ENCODE measurements at regions not wholly inside any gene's neighbourhood (a gene's known extent, or its start where the extent isn't known, plus 50 kb on each side); places are given as distances from the start of the nearest gene placed in this dataset.
"Not testable (repeated sequence)": the region's sequence is repeated elsewhere in the genome, so short reads cannot be mapped to it uniquely, and the experiment has no call there.

DNA sequence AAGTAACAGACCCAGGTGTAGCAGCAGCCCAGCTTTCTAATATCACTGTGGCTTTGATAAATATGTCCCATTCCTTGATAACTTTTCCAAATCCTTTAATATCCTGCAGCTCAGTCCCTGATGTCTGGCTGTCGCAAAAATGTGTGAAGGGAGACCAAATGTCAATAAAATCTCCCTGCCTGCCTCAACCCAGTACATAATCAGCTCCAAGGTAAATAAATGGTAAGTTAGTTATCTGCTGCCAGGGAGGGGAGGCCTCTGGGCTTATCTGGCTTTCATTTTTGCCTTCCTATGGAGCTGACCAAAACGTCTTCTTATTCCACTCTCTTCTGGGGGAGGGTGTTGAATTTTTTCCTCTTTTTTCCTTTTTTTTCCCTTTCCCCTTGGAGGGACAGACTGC is 630.6 kb downstream of the MID1IP1 start:
- no peak for TF ChIP-seq CTCF (IDR thresholded peaks at IDR 0.05; ENCODE audit: low read depth, low read length)
- DNase-seq (ENCODE audit: low read depth, low spot score): no peak
- no peak overlapping the region for H3K4me3 ChIP-seq (ENCODE audit: low read depth, low read length)
- in situ Hi-C loops (cut with HindIII; ENCODE audit: low sequenced_read_pairs): no loop called here

GRCh38 chrX:39434671-39435070 is 633.4 kb downstream of the MID1IP1 start:
- DNase-seq (ENCODE audit: low read depth, low spot score): peak; percentile 3
- in situ Hi-C loops (cut with HindIII; ENCODE audit: low sequenced_read_pairs): not testable (repeated sequence)

DNA sequence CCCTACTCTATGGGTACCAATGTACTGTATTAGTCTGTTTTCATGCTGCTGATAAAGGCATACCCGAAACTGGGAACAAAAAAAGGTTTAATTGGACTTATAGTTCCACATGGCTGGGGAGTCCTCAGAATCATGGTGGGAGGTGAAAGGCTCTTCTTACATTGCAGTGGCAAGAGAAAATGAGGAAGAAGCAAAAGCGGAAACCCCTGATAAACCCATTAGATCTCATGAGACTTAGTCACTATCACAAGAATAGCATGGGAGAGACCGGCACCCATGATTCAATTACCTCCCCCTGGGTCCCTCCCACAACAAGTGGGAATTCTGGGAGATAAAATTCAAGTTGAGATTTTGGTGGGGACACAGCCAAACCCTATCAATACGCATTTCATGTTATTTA is 635.3 kb downstream of the MID1IP1 start:
- in situ Hi-C loops (cut with HindIII; ENCODE audit: low sequenced_read_pairs); DNase-seq (ENCODE audit: low read depth, low spot score); H3K4me3 ChIP-seq (ENCODE audit: low read depth, low read length): not testable (repeated sequence)

More at GRCh38 chrX:39434671-39435070, 633.4 kb downstream of the MID1IP1 start:
- not testable (repeated sequence) for H3K4me3 ChIP-seq (ENCODE audit: low read depth, low read length)

DNA sequence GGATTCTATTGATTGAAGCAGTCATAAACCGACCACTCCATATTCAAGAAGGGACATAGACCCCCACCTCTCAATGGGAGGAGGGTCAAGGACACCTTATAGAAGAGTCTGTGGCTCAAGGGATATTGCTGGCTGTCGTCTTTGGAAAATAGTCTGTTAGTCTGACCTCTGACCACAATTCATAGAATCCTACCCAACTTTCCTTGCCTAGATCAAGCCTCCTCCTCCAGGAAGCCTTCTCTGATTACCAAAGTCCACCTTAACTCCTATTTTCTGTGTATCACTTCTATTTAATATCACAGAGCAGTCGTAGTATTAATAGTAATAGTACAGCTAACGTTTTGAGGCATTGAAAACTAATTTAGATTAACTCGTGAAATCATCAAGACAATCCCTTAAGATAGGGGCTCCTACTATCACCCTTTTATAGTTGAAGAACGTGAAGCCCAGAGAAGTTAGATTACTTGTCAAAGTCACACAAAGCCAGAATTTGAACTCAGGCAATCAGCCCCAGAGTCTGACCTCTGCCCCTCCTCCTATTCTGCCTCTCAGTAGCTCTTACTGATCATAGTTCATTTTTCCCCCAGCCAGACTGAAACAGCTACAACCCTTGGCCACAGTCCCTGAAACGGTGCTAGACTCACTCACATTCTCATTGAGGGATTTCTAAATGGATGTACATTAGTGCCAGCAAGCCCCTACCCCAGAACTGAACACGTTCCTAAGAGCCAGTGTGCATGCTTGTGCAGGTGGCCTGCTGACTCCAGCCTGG is 636.6 kb downstream of the MID1IP1 start:
- DNase-seq (ENCODE audit: low read depth, low spot score): no peak
- TF ChIP-seq CTCF (IDR thresholded peaks at IDR 0.05; ENCODE audit: low read depth, low read length): no peak
- in situ Hi-C loops (cut with HindIII; ENCODE audit: low sequenced_read_pairs): no loop called here
- H3K4me3 ChIP-seq (ENCODE audit: low read depth, low read length): no peak overlapping the region

DNA sequence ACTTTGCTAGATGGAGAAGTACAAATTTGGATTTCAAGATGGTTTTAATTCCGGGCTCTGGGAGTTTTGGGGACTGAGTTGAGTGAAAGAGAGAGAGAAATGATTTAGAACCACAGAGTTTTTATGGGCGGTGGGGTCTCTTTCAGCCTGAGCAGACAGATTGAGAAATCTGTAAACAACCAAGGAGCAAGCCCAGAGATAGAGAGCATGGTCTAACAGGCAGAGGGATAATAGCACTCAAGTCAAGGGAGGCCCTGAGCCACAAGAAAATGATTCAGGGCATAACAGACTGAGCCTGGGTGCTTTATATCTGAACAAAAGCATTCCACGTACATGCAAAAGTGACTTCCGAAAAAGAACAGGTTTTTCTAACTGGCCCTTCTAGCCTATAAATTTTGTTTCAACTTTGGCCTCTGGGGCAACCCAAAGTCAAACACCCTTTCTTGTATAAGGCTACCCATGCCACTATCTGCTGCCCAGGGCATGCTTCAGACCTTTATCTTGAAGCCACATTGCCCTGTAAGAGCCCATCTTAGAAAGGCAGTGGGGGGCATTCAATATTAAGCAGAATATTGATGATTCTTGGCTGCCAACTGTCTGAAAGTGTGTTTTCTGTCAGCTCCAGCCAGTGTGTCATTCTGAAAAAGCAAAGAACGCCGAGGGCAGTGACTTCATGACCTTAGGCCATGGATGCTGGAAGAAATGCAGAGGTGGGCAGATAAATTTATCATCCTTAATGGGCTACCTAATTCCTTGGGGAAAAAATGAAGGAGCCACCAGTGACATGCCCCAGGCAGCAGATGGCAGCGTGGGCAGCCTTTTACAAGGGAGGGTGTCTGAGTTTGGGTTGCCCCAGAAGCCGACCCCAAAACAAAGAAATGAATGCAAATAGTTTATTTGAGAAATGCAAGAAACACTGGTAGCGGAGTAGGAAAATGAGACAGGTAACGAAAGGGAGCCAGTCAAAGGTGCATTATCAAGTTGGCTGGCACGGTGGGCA is 637.6 kb downstream of the MID1IP1 start:
- no peak overlapping the region for H3K4me3 ChIP-seq (ENCODE audit: low read depth, low read length)
- in situ Hi-C loops (cut with HindIII; ENCODE audit: low sequenced_read_pairs): no loop called here
- DNase-seq (ENCODE audit: low read depth, low spot score): no peak
- no peak for TF ChIP-seq CTCF (IDR thresholded peaks at IDR 0.05; ENCODE audit: low read depth, low read length)

DNA sequence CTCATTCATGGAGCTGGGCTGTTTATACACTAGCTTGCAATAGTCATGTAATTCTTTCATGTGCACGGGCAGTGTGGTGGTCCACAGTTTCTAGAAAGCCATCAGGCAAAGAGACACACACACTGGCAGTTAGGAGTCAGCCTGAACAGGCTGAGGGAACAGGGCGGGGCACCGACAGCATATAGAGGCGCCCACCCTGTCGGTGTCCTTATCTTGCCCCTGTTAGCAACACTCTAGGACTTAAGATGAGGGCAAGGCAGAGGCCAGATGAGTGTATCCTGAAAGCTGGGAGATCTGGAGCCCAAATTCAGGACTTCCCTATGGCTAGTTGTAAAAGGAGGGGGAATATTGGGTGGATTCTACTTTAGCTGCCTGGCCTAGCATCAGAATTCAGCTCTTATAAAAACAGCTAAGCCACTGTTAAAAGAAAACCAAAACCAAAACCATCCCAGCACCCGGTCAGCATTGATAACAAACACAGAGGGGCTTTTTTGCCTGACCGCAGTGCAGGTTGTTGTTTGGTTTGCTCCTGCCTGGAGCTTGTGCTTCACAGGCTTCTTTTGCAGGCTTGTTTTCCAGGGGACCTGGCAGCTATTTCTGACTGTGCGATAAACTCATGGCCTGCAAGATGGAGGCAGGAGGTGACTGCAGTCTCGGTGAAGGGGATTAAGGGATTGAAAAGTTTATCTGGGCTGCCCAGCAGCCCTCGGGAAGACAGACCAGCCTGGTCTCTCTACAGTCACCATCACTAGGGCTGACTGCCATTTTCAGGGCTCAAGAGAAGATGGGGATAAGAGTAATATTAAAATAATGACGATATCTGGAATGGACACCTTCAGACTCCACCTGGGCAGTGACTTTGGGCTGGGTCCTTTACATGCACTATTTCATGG is 638.9 kb downstream of the MID1IP1 start:
- in situ Hi-C loops (cut with HindIII; ENCODE audit: low sequenced_read_pairs): no loop called here
- TF ChIP-seq CTCF (IDR thresholded peaks at IDR 0.05; ENCODE audit: low read depth, low read length): no peak
- no peak overlapping the region for H3K4me3 ChIP-seq (ENCODE audit: low read depth, low read length)
- DNase-seq (ENCODE audit: low read depth, low spot score): no peak

GRCh38 chrX:39440799-39441284 is 639.6 kb downstream of the MID1IP1 start:
- no peak for TF ChIP-seq CTCF (IDR thresholded peaks at IDR 0.05; ENCODE audit: low read depth, low read length)
- no peak for DNase-seq (ENCODE audit: low read depth, low spot score)
- in situ Hi-C loops (cut with HindIII; ENCODE audit: low sequenced_read_pairs): no loop called here
- H3K4me3 ChIP-seq (ENCODE audit: low read depth, low read length): no peak overlapping the region
